Muscle of leg (tissue), 3 donors: ENCODE measurements at regions not wholly inside any gene's neighbourhood (a gene's known extent, or its start where the extent isn't known, plus 50 kb on each side); places are given as distances from the start of the nearest gene placed in this dataset.
"Not testable (repeated sequence)": the region's sequence is repeated elsewhere in the genome, so short reads cannot be mapped to it uniquely, and the experiment has no call there.

Experiments used
- DNase-seq: peaks from one replicate; pipeline ENCODE4 v3.0.0; 2013
- H3K27ac ChIP-seq: one replicate; pipeline ENCODE4 v1.5.1; 2013; ENCODE audit warnings: mild to moderate bottlenecking, low read length, control low read depth
- H3K27me3 ChIP-seq: one replicate; pipeline ENCODE4 v1.6.1; 2013; ENCODE audit warnings: low read length; ENCODE audit not compliant: control insufficient read depth, insufficient read depth
- H3K36me3 ChIP-seq: one replicate; pipeline ENCODE4 v1.6.1; 2013; ENCODE audit warnings: low read length; ENCODE audit not compliant: control insufficient read depth, insufficient read depth
- H3K4me1 ChIP-seq: one replicate; pipeline ENCODE4 v1.6.1; 2013; ENCODE audit warnings: low read length; ENCODE audit not compliant: control insufficient read depth, insufficient read depth
- H3K4me3 ChIP-seq: one replicate; pipeline ENCODE4 v1.5.1; 2013; ENCODE audit warnings: low read length, control low read depth
- H3K9me3 ChIP-seq: replicated peaks from 2 replicates; pipeline ENCODE4 v1.6.1; 2013; ENCODE audit warnings: low read depth, low read length; ENCODE audit not compliant: control insufficient read depth
- WGBS: methylation state at CpG from one replicate; pipeline ENCODE4 v1.1.5; 2013; ENCODE audit warnings: missing lambda C conversion rate; ENCODE audit not compliant: insufficient coverage; 5-methylcytosine and 5-hydroxymethylcytosine counted together

DNA sequence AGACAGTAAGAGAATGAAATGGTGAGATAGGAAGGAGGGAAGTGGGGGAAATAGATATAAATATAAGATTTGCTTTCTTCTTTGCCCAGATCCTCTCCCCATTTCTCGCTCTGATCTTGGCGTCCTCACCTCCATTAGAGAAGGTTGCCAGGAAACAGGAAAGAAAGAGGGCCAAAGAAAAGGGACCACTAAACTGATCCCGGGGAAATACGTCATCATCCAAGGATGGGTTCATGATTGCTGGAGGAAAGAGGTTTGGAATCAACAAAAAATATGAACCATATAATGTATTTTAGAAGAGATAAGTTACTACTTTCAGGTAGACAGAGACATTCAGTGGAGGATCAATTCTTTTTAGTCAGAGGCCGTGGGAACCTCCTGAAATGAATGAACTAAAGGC lies 536.0 kb downstream of the HAPSTR1 start:
- no peaks in the 10 kb centered on the region for H3K4me1 ChIP-seq
- no peak for DNase-seq
- no CpG with 5 or more reads among the region's 5 CpGs for WGBS

DNA sequence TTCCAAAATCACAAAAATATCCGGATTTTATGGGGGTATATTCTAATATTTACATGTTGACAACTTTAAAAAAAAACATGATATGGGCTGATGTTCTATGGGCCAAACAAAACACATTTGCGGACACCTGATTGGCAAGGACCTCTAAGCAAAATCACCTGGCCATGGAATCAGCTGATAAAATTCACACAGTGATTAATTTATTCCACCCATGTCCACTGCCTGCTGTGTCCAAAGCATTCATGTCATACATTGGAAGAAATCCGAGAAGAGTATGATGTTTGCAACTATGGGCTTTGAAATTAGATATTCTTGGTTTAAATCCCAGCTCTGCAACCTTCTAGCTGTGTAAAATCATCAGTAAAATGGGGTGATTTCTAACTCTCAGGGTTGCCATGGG lies 538.7 kb downstream of the HAPSTR1 start:
- H3K27me3 ChIP-seq = no peaks in the 10 kb centered on the region
- peak; percentile 1 for DNase-seq
- H3K4me3 ChIP-seq = no peak overlapping the region
- no peaks in the 10 kb centered on the region for H3K4me1 ChIP-seq
- WGBS = no CpG with 5 or more reads among the region's 3 CpGs
- H3K9me3 ChIP-seq = peaks cover 3% of the 10 kb centered on the region
- H3K27ac ChIP-seq = no peak overlapping the region
- H3K36me3 ChIP-seq = no peaks in the 10 kb centered on the region

More for the DNA sequence above, 536.0 kb downstream of the HAPSTR1 start:
- Histone ChIP-seq H3K27ac (no peak overlapping the region), H3K27me3 (no peaks in the 10 kb centered on the region), H3K36me3 (no peaks in the 10 kb centered on the region), H3K9me3 (no peaks in the 10 kb centered on the region), H3K4me3 (no peak overlapping the region)

- no peak overlapping the region for H3K27ac ChIP-seq
- H3K4me3 ChIP-seq = no peak overlapping the region
- H3K4me1 ChIP-seq = no peaks in the 10 kb centered on the region
- no peaks in the 10 kb centered on the region for H3K36me3 ChIP-seq
- peaks cover 3% of the 10 kb centered on the region for H3K9me3 ChIP-seq
- DNase-seq = no peak
- 71% methylated on average over 1 of the region's 4 CpGs for WGBS
- no peaks in the 10 kb centered on the region for H3K27me3 ChIP-seq
Observed at GRCh38 chr16:9630985-9631384, 539.5 kb downstream of the HAPSTR1 start.

- Histone ChIP-seq H3K27me3 (no peaks in the 10 kb centered on the region), H3K4me3 (no peak overlapping the region), H3K27ac (no peak overlapping the region), H3K36me3 (no peaks in the 10 kb centered on the region), H3K4me1 (no peaks in the 10 kb centered on the region), H3K9me3 (peaks cover 3% of the 10 kb centered on the region)
- no CpG with 5 or more reads among the region's 6 CpGs for WGBS
- no peak for DNase-seq
Observed at GRCh38 chr16:9633844-9634243, 542.4 kb downstream of the HAPSTR1 start.

GRCh38 chr16:9635150-9635720 lies 543.8 kb downstream of the HAPSTR1 start:
- WGBS = 75% methylated on average over 9 of the region's 11 CpGs
- peak; percentile 4 for DNase-seq
- H3K9me3 ChIP-seq = not testable (repeated sequence)

GRCh38 chr16:9644258-9644657 lies 538.0 kb downstream of the GRIN2A start:
- no peak overlapping the region for H3K27ac ChIP-seq
- H3K4me3 ChIP-seq = no peak overlapping the region
- no peaks in the 10 kb centered on the region for H3K36me3 ChIP-seq
- WGBS = no CpG with 5 or more reads among the region's 3 CpGs
- no peaks in the 10 kb centered on the region for H3K27me3 ChIP-seq
- H3K4me1 ChIP-seq = no peaks in the 10 kb centered on the region
- DNase-seq = no peak
- no peaks in the 10 kb centered on the region for H3K9me3 ChIP-seq

More at GRCh38 chr16:9635150-9635720, 543.8 kb downstream of the HAPSTR1 start:
- H3K27me3 ChIP-seq, H3K4me3 ChIP-seq, H3K36me3 ChIP-seq, H3K4me1 ChIP-seq, H3K27ac ChIP-seq: not testable (repeated sequence)

GRCh38 chr16:9645911-9646310 lies 536.3 kb downstream of the GRIN2A start:
- no peak for DNase-seq
- no peaks in the 10 kb centered on the region for H3K4me1 ChIP-seq
- H3K4me3 ChIP-seq = no peak overlapping the region
- H3K9me3 ChIP-seq = no peaks in the 10 kb centered on the region
- no peaks in the 10 kb centered on the region for H3K36me3 ChIP-seq
- H3K27me3 ChIP-seq = no peaks in the 10 kb centered on the region
- 89% methylated on average over 3 of the region's 3 CpGs for WGBS
- no peak overlapping the region for H3K27ac ChIP-seq

DNA sequence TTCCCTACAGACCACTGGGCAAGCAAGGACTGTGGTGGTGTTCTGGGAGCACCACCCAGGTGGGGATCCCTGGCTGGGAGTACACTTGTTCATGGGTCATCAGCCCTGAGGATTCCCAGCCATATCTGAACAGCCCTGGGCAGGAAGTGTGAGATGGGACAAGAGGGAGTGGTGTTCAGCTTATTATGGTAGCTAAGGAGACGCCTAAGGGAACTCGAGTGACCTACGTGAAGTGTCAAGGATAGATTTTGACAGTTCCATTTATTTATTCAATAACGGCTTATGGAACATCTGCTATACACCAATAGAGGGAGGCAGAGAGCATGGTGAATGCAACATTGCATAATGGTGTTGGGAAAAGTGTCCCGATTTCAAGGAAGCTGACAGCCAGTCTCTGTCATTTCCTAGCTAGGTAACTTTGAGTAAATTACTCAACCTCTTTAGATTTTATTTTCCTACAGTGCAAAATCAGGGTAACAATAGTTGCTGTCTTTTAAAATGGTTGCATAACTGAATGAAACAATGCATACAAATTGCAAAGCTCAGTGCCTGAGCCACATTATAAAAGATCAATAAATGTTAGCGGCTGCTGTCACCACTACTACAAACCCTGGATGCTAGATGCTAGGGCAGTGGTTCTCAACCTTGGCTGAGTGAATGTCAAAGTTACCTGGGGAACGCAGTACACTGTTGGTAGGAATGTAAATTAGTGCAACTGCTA lies 534.1 kb downstream of the GRIN2A start:
- Histone ChIP-seq H3K4me1 (no peaks in the 10 kb centered on the region), H3K27me3 (no peaks in the 10 kb centered on the region), H3K9me3 (no peaks in the 10 kb centered on the region), H3K36me3 (no peaks in the 10 kb centered on the region), H3K4me3 (no peak overlapping the region), H3K27ac (no peak overlapping the region)
- no CpG with 5 or more reads among the region's 7 CpGs for WGBS
- peak; percentile 20 for DNase-seq

- Histone ChIP-seq H3K4me1 (no peaks in the 10 kb centered on the region), H3K9me3 (no peaks in the 10 kb centered on the region), H3K4me3 (no peak overlapping the region), H3K27ac (no peak overlapping the region), H3K36me3 (no peaks in the 10 kb centered on the region), H3K27me3 (no peaks in the 10 kb centered on the region)
- WGBS = 71% methylated on average over 1 of the region's 1 CpG
- DNase-seq = no peak
Observed at GRCh38 chr16:9650284-9650683, 531.9 kb downstream of the GRIN2A start.

- no peaks in the 10 kb centered on the region for H3K9me3 ChIP-seq
Observed at GRCh38 chr16:9655051-9655450, 527.2 kb downstream of the GRIN2A start.

More at GRCh38 chr16:9655051-9655450, 527.2 kb downstream of the GRIN2A start:
- Histone ChIP-seq H3K27me3 (no peaks in the 10 kb centered on the region), H3K4me1 (no peaks in the 10 kb centered on the region), H3K36me3 (no peaks in the 10 kb centered on the region), H3K4me3 (no peak overlapping the region), H3K27ac (no peak overlapping the region)
- DNase-seq = no peak
- WGBS = 92% methylated on average over 2 of the region's 5 CpGs
